SK-N-SH treated with all-trans-retinoic acid at 6 μM for 48 hours (cell line): ENCODE measurements at regions not wholly inside any gene's neighbourhood (a gene's known extent, or its start where the extent isn't known, plus 50 kb on each side); places are given as distances from the start of the nearest gene placed in this dataset.

Experiments
- ARNTL ChIP-seq: fragments of 450-650 bp; formaldehyde crosslinking; IDR thresholded peaks from 2 replicates; pipeline ENCODE4 v1.5.0; 2020; ENCODE audit warnings: low read depth, mild to moderate bottlenecking, moderate library complexity, borderline replicate concordance
- OSR1 ChIP-seq: fragments of 250-450 bp; sonication (Bioruptor Pico); IDR thresholded peaks from 2 replicates; pipeline ENCODE4 v1.8.0; 2022; ENCODE audit warnings: moderate library complexity, mild to moderate bottlenecking, inconsistent platforms
- PATZ1 ChIP-seq: fragments of 250-450 bp; sonication (Bioruptor Pico); IDR thresholded peaks from 2 replicates; pipeline ENCODE4 v1.8.0; 2020; ENCODE audit warnings: mild to moderate bottlenecking, moderate library complexity, borderline replicate concordance
- SNAI2 ChIP-seq: fragments of 250-450 bp; sonication (Bioruptor Pico); IDR thresholded peaks from 2 replicates; pipeline ENCODE4 v1.5.0; 2020; ENCODE audit warnings: mild to moderate bottlenecking, moderate library complexity
- TCF4 ChIP-seq: fragments of 250-450 bp; sonication (Bioruptor Pico); IDR thresholded peaks from 2 replicates; pipeline ENCODE4 v1.8.0; 2021; ENCODE audit warnings: mild to moderate bottlenecking, moderate library complexity, borderline replicate concordance
- TOX ChIP-seq: fragments of 250-450 bp; sonication (Bioruptor Pico); IDR thresholded peaks from 2 replicates; pipeline ENCODE4 v1.8.0; 2021; ENCODE audit warnings: mild to moderate bottlenecking, moderate library complexity, borderline replicate concordance
- ZNF8 ChIP-seq: fragments of 450-650 bp; formaldehyde crosslinking; IDR thresholded peaks from 2 replicates; pipeline ENCODE4 v1.5.0; 2020; ENCODE audit warnings: mild to moderate bottlenecking, moderate library complexity

- TF ChIP-seq TOX (no peak), SNAI2 (CRISPR knock-in tag) (no peak), ZNF8 (CRISPR knock-in tag) (no peak), OSR1 (CRISPR knock-in tag) (no peak), ARNTL (CRISPR knock-in tag) (no peak), TCF4 (no peak), PATZ1 (CRISPR knock-in tag) (no peak)
Measured at GRCh38 chrX:74251006-74251930, 52.7 kb upstream of the ZCCHC13 start.
